ENCODE measurements at regions not wholly inside any gene's neighbourhood (a gene's known extent, or its start where the extent isn't known, plus 50 kb on each side); places are given as distances from the start of the nearest gene placed in this dataset.

DNA sequence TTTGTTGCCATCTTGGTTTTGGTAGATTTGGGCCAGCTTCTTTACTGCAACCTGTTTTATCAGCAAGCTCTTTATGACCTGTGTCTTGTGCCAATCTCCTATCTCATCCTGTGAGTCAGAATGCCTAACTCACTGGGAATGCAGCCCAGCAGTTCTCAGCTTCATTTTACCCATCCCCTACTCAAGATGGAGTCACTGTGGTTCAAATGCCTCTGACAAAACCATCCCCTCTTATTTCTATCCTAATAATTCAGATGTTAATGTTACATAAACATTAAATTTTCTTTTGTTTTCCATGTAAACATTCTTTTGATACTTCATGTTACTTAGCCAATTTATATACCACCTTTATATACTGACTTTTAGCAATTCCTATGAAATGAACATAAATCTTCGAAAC, 746.3 kb downstream of the CDH18 start:
- no peak for TF ChIP-seq POLR2A (IDR thresholded peaks at IDR 0.05; ENCODE audit: low read depth, low read length)
- TF ChIP-seq POLR2AphosphoS5 (IDR thresholded peaks at IDR 0.05; ENCODE audit: low read depth, low read length) = no peak

Measured in GM12892 (cell line).